ENCODE measurements at regions not wholly inside any gene's neighbourhood (a gene's known extent, or its start where the extent isn't known, plus 50 kb on each side); places are given as distances from the start of the nearest gene placed in this dataset.
"Not testable (repeated sequence)": the region's sequence is repeated elsewhere in the genome, so short reads cannot be mapped to it uniquely, and the experiment has no call there.

DNA sequence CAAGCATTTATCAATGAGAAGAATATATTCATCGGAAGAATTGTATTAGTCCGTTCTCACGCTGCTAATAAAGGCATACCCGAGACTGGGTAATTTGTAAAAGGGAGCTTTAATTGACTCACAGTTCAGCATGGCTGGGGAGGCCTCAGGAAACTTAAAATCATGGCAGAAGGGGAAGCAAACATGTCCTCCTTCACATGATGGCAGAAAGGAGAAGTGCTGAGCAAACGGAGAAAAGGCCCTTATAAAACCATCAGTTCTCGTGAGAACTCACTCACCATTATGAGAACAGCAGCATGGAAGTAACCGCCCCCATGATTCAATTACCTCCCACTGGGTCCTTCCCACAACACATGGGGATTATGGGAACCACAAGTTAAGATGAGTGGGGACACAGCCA, 1688.2 kb downstream of the SPATA31A7 start:
- DNase-seq, result not testable (repeated sequence)

DNA sequence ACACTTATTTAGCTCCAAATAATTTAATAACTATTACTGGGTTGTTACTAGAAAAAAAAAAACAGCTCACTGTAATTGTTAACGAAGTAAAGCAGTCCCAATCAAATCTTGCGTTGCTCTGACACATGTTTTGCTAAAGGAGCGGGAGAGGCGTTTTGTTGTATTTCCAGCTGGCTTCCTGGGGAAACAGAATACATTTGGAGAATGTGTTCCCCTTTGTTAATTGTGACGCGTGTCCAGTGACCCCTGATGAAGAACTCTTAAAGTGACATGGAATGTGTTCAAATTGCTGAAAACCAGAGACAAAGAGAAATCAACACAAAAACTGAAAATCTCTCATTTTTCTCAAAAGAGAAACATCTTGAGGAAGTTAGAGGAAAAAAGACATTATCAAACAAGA, 1690.6 kb downstream of the SPATA31A7 start:
- DNase-seq, result not testable (repeated sequence)

DNA sequence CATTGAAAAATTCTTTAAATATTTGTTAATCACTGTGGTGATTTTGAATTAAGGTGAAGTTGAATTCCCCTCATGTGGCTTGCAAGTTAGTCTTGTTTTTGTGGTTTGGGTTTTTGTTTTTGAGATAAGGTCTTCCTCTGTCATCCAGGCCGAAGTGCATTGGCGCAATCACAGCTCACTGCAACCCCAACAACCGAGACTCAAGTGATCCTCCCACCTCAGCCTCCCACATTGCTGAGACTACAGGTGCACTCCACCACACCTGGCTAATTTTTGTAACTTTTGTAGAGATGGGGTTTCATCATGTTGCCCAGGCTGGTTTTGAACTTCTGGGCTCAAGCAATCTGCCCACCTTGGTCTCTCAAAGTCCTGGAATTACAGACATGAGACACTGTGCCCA, 1691.1 kb downstream of the SPATA31A7 start:
- DNase-seq, result not testable (repeated sequence)

DNA sequence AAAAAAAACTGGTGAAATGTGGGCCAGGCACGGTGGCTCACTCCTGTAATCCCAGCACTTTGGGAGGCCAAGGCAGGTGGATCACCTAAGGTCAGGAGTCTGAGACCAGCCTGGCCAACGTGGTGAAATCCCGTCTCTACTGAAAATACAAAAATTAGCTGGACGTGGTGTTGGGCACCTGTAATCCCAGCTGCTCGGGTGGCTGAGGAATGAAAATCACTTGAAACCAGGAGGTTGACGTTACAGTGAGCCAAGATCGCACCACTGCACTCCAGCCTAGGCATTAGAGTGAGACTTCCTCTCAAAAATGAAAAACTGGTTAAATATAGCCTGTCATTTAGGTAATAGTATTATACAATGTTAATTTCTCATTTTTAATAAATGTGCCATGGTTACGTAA, 1692.0 kb downstream of the SPATA31A7 start:
- DNase-seq, result not testable (repeated sequence)

DNA sequence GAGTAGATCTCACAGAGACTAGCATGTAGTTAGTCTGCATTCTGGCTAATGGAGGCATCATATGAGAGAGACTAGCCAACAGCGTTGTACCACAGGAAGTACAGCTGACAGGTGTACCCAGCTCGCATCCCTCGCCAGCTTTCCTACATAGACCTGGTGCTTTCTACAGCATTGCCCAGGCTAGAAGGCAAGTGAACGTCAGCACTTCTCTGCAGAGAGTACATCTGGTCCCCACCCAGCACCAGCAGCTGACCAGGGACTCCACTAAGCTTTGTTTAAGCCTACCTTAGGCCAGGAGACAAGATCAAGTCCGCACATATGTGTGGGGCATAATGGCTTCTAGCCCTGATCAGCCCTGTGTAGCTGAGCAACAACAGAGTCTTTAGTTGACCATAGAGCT, 1692.9 kb downstream of the SPATA31A7 start:
- DNase-seq, result not testable (repeated sequence)

DNA sequence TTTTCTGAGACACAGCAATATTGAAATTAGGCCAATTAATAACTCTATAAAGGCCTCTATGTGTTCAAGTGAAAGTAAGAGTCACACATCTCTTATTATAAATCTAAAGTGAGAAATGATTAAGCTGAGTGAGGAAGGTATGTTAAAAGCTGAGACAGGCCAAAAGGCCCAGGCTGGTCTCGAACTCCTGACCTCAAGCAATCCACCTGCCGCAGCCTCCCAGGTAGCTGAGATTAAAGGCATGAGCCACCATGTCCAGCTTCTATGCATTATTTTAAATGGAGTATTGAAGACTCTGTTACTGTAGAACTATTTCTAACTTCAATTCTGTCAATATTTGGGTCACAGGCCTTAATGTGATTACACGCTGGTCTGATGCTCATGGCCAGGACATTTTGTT, 1706.9 kb downstream of the SPATA31A7 start:
- DNase-seq, result not testable (repeated sequence)

DNA sequence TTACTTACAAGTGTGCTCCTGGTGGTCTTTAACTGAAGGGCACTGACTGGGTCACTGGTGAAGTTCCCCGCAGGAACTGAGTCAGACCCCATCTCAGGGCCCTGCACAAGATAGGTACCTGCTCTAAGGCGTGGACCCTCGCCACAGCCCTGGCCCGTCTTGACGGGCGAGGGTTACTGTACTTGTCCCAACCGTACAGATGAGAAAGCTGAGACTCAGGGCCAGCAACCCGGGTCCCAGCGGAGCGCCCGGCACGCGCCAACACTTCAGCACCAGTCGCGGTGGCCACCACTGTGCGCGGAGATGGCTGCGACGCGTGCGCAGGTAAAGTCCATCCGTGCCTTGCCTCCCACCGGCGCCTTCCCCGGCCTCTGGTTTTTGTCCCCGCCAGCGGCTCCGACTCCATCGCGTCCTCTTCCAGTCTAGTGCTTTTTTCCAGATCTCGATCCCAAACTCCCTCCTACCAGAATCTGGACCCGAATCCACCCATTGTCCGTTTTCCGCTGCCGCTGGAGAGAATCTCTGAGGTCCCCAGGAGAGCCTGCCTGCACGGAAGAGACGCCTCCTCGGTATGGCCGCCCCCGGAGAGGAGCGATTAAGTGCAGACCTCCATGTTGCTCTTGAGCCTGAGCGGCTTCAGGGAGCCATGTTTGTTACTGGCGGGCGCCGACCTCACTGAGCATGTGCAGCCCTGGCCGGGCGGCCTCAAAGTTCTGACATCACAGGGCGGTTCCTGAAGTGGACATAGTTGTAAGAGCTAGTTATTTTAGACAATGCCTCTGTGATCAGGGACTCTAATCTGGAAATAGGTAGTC, 1707.8 kb downstream of the SPATA31A7 start:
- peak; percentile 41 for DNase-seq

DNA sequence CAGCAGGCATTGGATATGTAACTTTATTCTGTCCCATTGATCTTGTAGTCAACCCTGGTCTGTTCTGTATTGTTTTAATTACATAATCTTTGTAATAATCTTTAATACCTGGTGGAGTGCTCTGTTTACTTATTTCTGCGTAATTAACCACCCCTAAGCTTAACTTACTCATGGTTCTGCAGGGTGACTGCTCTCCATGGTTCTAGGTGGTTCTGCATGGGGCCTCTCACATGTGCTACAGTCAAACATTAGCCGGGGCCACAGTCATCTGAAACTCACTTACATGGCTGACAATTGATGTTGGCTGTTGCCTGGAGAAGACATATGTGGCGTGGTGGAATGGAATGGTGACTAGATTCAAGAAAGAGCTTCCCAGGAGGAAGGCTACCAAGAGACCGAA, 1709.8 kb downstream of the SPATA31A7 start:
- DNase-seq, result not testable (repeated sequence)

DNA sequence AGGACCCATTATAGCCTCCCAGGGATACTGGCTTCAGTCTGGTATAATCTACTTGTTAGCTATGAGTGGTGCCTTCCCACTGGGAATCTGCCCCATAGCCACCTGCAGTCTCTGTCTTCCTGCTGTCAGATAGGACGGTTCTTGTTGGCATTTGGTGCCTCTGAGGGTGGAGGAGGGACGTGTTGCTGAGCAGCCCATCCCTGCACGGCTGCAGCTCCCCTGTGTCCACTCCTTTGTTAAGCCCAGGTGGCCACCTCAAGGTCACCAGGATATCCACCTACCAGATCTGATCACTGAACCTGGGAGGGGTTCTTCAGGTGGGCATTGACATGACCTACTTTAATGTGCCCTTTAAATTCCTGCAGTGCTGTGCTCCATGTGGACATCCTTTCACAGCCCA, 1714.2 kb downstream of the SPATA31A7 start:
- DNase-seq, result not testable (repeated sequence)

DNA sequence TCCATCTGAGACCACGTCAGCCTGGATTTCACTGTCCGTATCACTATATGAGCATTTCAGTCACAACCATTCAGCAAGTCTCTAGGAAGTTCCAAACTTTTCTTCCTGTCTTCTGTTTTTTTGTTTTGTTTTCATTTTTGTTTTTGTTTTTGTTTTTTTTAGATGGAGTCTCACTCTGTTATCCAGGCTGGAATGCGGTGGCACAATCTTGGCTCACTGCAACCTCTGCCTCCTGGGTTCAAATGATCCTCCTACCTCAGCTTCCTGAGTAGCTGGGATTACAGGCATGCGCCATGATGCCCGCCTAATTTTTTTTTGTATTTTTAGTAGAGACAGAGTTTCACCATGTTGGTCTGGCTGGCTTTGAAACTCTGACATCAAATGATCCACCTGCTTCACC, 1715.9 kb downstream of the SPATA31A7 start:
- DNase-seq, result not testable (repeated sequence)

DNA sequence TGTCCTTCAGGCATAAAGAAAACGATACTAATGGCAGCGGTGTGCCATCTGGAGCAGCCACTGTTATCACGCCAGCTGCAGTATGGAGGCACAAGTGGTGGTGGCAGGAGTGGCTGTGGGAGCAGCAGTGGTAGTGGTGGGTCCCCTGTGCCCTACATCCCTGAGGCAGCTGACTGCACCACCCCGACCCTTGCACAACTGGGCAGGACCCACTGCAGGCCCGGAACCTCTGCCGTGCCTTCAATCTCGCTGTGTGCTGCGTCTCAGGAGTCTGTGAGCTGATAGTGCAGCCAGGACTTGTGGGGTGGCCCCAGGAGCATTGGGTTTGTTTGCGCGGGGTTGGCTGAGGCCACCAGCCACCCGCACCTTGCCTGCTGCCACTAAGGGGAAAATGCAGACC, 1718.0 kb downstream of the SPATA31A7 start:
- DNase-seq, result not testable (repeated sequence)

DNA sequence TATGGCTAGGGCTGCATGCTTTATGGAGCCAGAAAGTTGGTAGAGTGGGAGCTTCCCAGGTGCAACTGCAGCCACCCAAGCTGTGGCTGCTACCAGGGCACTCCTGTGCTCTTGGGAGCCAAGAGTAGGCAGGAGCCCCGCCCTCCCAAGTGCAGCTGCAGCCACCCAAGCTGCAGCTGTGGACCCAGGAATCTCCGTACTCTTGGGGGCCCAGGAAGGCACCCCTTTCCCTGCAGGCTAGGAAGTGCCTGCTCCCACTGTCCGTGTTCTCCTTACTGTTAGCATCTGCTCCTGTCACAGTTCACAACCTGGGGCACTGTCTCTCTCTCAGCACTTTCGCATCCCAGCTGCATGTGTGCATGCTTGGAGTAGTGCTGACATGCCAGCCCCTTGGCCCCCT, 1718.4 kb downstream of the SPATA31A7 start:
- not testable (repeated sequence) for DNase-seq

DNA sequence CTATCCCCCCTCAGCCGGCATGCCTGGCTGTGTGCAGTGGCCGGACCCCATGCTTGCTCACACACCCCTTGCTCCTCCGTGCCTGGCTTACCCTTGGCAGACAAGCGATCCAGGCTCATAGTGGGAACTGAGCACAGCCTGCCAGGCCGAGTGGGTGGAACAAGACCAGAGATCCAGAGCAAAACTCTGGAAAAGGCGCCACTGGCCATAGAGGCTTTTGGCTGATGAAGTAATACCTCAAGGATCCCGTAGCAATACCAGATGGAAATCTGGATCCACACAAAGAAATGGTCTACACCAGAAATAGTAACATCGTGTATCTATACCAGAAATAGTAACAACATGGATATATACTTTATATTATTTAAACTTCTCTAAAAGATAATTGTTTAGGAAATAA, 1719.6 kb downstream of the SPATA31A7 start:
- not testable (repeated sequence) for DNase-seq

DNA sequence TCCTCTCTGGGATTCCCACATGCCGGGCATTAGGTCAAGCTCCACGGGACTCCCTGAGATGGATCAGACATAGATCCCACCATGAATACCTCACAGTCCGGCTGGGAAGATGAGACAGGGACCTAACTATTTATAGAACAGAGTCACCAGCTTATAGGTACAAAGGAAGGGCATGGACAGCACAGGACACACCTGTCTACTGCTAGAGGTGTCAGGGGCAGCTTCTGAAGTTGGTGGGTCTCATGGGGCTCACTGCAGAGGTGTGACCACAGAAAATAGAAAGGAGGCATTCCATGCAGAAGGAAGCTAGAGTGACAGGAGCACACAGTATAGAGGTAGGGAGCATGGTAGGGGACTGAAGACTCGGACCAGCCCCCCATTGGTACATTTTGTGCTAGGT, 1722.4 kb downstream of the SPATA31A7 start:
- DNase-seq, result not testable (repeated sequence)

DNA sequence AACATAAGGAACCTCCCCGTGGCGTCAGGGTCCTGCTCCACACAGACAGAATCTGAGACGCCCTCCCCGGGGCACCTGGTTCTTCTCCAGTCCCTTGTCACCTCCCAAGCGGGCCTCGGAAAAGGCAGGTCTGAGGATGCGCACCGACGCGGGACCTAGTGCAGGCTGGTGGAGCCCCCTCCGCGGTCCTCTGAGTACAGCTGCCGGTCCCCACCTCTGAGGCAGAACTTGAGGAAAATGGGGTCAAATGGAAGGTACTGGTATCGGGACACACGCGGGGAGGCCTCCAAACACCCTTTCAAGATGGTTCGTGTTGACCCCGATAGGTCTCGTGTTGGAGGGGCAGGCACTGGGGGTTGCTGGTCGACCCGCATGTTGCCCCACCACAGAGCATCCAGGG, 1725.3 kb downstream of the SPATA31A7 start:
- DNase-seq, result not testable (repeated sequence)

DNA sequence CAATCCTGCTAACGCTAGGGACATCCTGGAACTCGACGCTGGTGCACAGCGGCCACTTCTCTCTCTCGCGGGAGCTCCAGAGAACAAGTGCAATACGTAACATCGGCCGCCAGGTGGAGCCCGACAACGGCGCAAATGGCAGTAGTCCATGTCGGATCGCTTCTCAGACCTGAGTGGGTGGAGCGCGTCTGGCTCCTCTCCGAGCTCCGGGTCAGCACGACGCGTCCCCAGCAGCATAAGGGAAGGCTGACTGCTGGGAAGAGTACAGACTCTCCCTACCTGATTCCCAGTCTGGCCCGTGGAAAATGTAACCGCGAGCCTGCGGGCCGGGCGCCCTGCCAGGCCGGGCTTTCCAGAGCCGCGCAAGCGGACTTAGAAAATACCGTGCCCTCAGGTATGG, 1725.8 kb downstream of the SPATA31A7 start:
- not testable (repeated sequence) for DNase-seq

DNA sequence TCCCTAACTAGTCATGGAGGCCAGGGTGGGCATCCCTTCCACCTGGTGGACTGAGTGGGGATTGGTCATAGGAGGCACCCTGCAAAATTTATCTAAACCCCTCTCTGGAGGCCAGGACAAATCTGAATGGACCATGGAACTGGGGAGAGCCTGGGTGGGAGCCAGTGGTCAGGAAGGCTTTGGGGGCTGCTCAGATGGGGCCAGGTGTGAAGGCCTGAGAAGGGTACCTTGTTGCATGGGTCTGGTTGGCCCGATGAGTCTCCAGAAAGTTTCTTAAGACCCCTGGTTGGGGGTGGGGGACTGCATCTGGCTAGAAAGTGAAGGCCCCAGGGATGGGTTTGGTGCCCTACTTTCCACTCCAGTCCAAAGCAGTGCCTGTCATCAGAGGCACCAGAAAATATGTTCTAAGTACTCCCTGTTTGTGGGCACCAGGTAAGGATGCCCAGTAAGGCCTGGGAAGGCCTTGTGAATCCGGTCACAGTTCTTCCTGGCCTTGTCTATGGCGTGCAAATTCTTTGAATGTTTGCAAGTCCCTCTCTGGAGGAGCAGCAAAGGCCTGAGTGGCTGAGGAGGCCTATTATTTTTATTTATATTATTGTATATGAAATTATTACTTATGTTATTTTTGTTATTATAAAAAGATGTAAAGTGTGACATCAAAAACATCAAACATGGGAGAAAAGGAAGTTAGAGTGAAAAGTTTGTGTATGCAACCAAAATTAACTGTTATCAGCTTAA, 1729.0 kb downstream of the SPATA31A7 start:
- not testable (repeated sequence) for DNase-seq

DNA sequence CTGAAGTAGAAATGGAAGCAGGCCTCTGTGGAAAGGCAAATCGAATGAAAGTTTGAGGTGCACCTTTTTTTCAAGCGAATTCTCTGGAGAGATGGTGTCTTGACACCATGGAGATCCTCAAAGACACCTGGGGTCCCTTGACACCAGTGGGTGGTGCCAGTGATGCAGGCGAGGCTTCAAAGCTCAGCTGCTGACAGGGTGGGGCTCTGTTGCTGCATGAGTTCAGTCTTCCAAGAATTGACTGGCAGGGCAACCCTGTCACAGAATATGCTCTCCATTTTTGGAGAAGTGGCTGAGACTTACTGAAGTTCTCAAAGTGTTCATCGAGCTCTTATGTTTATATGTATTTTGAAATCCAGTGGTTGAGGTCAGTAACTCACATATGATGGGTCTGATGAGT, 1741.6 kb downstream of the SPATA31A7 start:
- not testable (repeated sequence) for DNase-seq

DNA sequence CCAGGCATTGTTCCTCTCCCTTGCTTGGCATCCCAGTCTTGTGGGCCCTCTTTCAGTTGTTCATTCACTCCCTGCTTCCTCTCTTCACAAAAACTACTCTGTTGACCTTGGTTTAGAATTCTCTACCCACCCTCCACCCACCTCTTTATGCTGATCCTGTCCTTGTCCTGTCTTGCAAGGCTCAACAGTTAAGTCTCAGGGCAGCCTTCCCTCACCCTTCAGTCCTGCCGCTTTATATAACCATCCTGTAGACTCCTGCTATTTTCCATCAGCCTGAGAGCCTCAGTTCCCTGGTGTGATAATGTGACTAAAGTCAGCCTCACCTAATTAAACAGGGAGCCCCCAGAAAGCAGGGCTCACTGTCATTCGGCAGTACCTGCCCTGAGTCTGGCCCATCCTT, 1763.0 kb downstream of the SPATA31A7 start:
- not testable (repeated sequence) for DNase-seq
